CD14-positive monocyte (primary cell): ENCODE measurements at regions not wholly inside any gene's neighbourhood (a gene's known extent, or its start where the extent isn't known, plus 50 kb on each side); places are given as distances from the start of the nearest gene placed in this dataset.

Experiments
- DNase-seq, 3 donors: peaks; one replicate each; pipeline ENCODE4 v3.0.0-alpha.2; 2011 to 2022
- H2AFZ ChIP-seq: 2 replicates; pipeline ENCODE4 v1.6.0; 2012; ENCODE audit warnings: mild to moderate bottlenecking, low read depth, low read length, inconsistent platforms; ENCODE audit not compliant: insufficient read depth, poor library complexity, severe bottlenecking
- H3K27ac ChIP-seq, 2 donors: 1 replicate in 1 of 2; 2 replicates in 1 of 2; pipeline ENCODE4 v1.5.1; 2012 to 2013; ENCODE audit warnings: low read length in 2 of 2, control low read depth in 1 of 2, inconsistent platforms in 1 of 2, low read depth in 1 of 2, mild to moderate bottlenecking in 1 of 2
- H3K27me3 ChIP-seq, 2 donors: one replicate each; pipeline versions ENCODE4 v1.6.0 to v1.6.1; 2011 to 2013; ENCODE audit warnings: low read length in 2 of 2; ENCODE audit not compliant: control insufficient read depth in 2 of 2, insufficient read depth in 2 of 2
- H3K36me3 ChIP-seq, 2 donors: replicated peaks in 1 of 2; 1 replicate in 1 of 2; 2 replicates in 1 of 2; pipeline versions ENCODE4 v1.5.1 to v1.6.1; 2012 to 2013; ENCODE audit warnings: low read length in 2 of 2, control low read depth in 1 of 2, inconsistent platforms in 1 of 2, mild to moderate bottlenecking in 1 of 2; ENCODE audit not compliant: insufficient read depth in 2 of 2, control insufficient read depth in 1 of 2
- H3K4me1 ChIP-seq, 2 donors: 1 replicate in 1 of 2; 2 replicates in 1 of 2; pipeline versions ENCODE4 v1.5.1 to v1.6.1; 2012 to 2013; ENCODE audit warnings: low read length in 2 of 2, control low read depth in 1 of 2, inconsistent platforms in 1 of 2, mild to moderate bottlenecking in 1 of 2, moderate library complexity in 1 of 2; ENCODE audit not compliant: insufficient read depth in 2 of 2, control insufficient read depth in 1 of 2
- H3K4me2 ChIP-seq: replicated peaks from 2 replicates; pipeline ENCODE3; 2012; ENCODE audit warnings: low read length, moderate library complexity, mild to moderate bottlenecking; ENCODE audit not compliant: poor library complexity, severe bottlenecking; ENCODE audit errors: extremely low read depth
- H3K4me3 ChIP-seq, 3 experiments: fragments of 200-600 bp in 1 of 3; sonication (generic) in 1 of 3; replicated peaks in 1 of 3; 1 replicate in 2 of 3; 2 replicates in 1 of 3; pipeline ENCODE4 v1.5.1; 2011 to 2013; ENCODE audit warnings: low read length in 3 of 3, mild to moderate bottlenecking in 3 of 3, control low read depth in 2 of 3, low read depth in 2 of 3, inconsistent platforms in 1 of 3, moderate library complexity in 1 of 3
- H3K79me2 ChIP-seq: 2 replicates; pipeline ENCODE4 v1.6.0; 2012; ENCODE audit warnings: mild to moderate bottlenecking, control low read depth, inconsistent platforms, low read length, moderate library complexity; ENCODE audit not compliant: insufficient read depth
- H3K9ac ChIP-seq: 2 replicates; pipeline ENCODE4 v1.6.0; 2017; ENCODE audit warnings: low read length, mild to moderate bottlenecking; ENCODE audit not compliant: insufficient read depth, poor library complexity, severe bottlenecking
- H3K9me3 ChIP-seq, 2 donors: replicated peaks in 1 of 2; 1 replicate in 1 of 2; 2 replicates in 1 of 2; pipeline versions ENCODE4 v1.5.1 to v1.6.1; 2012 to 2013; ENCODE audit warnings: low read length in 2 of 2, control low read depth in 1 of 2; ENCODE audit not compliant: control insufficient read depth in 1 of 2, insufficient read depth in 1 of 2
- H4K20me1 ChIP-seq: 2 replicates; pipeline ENCODE4 v1.6.0; 2012; ENCODE audit warnings: mild to moderate bottlenecking, low read length, control low read depth, moderate library complexity; ENCODE audit not compliant: insufficient read depth
- H3K27ac Mint-ChIP-seq, 7 donors: one replicate each; pipeline ENCODE4 v1.8.0; 2020; ENCODE audit warnings: mild to moderate bottlenecking in 7 of 7, mixed read lengths in 7 of 7, moderate library complexity in 6 of 7, inconsistent platforms in 2 of 7
- H3K27me3 Mint-ChIP-seq, 3 donors: one replicate each; pipeline ENCODE4 v1.8.0; 2021 to 2022; ENCODE audit warnings: low read depth in 3 of 3, mild to moderate bottlenecking in 3 of 3, mixed read lengths in 3 of 3, moderate library complexity in 3 of 3, inconsistent platforms in 1 of 3
- H3K36me3 Mint-ChIP-seq, 2 donors: one replicate each; pipeline ENCODE4 v1.8.0; 2020; ENCODE audit warnings: mixed read lengths in 2 of 2, inconsistent platforms in 1 of 2, mild to moderate bottlenecking in 1 of 2
- H3K4me1 Mint-ChIP-seq: one replicate; pipeline ENCODE4 v1.8.0; 2020; ENCODE audit warnings: mild to moderate bottlenecking, mixed read lengths
- H3K4me3 Mint-ChIP-seq, 2 donors: one replicate each; pipeline ENCODE4 v1.8.0; 2020; ENCODE audit warnings: mild to moderate bottlenecking in 2 of 2, mixed read lengths in 2 of 2, moderate library complexity in 1 of 2
- H3K9me3 Mint-ChIP-seq, 7 donors: one replicate each; pipeline ENCODE4 v1.8.0; 2020 to 2022; ENCODE audit warnings: mixed read lengths in 7 of 7, mild to moderate bottlenecking in 6 of 7, moderate library complexity in 6 of 7, inconsistent platforms in 2 of 7
- CTCF ChIP-seq: fragments of 200-600 bp; IDR thresholded peaks from one replicate; pipeline ENCODE4 v1.8.0; 2022; ENCODE audit warnings: antibody characterized with exemption, mild to moderate bottlenecking
- WGBS: methylation state at CpG from one replicate; pipeline ENCODE4 v1.1.5; 2013; ENCODE audit warnings: missing lambda C conversion rate; ENCODE audit not compliant: insufficient coverage; 5-methylcytosine and 5-hydroxymethylcytosine counted together
- intact Hi-C, 2 donors: fragments of 100-400 bp; cut with micrococcal nuclease; formaldehyde crosslinking; loops; one replicate each; pipeline versions ENCODE4 v1.15.0 to v1.15.1; 2023

- peak overlapping the region; percentile 52 to 81 for H3K4me3 Mint-ChIP-seq
- no peak for TF ChIP-seq CTCF
- peaks cover 56% of the 10 kb centered on the region for H3K4me1 Mint-ChIP-seq
- 7% methylated on average over 4 of the region's 8 CpGs for WGBS
- Histone ChIP-seq H2AFZ (peak overlapping the region; percentile 31), H3K9me3 (no peaks in the 10 kb centered on the region), H3K9ac (no peak overlapping the region), H3K4me2 (peak overlapping the region; percentile 51), H3K27ac (peak overlapping the region in 1 of 2 donors; percentile 17), H3K4me1 (peaks cover 54 to 62% of the 10 kb centered on the region in 2 donors), H4K20me1 (no peaks in the 10 kb centered on the region), H3K27me3 (peaks cover 27 to 44% of the 10 kb centered on the region in 2 donors), H3K4me3 (peak overlapping the region in 1 of 3 experiments; percentile 39), H3K36me3 (no peaks in the 10 kb centered on the region), H3K79me2 (no peaks in the 10 kb centered on the region)
- H3K27ac Mint-ChIP-seq, result peak overlapping the region; percentile 53 to 91 (median 81)
- DNase-seq, result peak; percentile 64 to 88 (median 71)
- peaks cover 4 to 15% of the 10 kb centered on the region in 2 donors for H3K36me3 Mint-ChIP-seq
- H3K9me3 Mint-ChIP-seq, result peaks cover 0 to 6% (median 2%) of the 10 kb centered on the region in 7 donors
- peaks cover 45 to 51% (median 50%) of the 10 kb centered on the region in 3 donors for H3K27me3 Mint-ChIP-seq
- intact Hi-C loops, result loop anchor here in 1 of 2 donors (10.0 kb wide), 1 partner anchor 302 kb away; the partner anchor contains the start of gene GMDS
Measured at GRCh38 chr6:2546901-2547300, 203.8 kb downstream of the MYLK4 start.

DNA sequence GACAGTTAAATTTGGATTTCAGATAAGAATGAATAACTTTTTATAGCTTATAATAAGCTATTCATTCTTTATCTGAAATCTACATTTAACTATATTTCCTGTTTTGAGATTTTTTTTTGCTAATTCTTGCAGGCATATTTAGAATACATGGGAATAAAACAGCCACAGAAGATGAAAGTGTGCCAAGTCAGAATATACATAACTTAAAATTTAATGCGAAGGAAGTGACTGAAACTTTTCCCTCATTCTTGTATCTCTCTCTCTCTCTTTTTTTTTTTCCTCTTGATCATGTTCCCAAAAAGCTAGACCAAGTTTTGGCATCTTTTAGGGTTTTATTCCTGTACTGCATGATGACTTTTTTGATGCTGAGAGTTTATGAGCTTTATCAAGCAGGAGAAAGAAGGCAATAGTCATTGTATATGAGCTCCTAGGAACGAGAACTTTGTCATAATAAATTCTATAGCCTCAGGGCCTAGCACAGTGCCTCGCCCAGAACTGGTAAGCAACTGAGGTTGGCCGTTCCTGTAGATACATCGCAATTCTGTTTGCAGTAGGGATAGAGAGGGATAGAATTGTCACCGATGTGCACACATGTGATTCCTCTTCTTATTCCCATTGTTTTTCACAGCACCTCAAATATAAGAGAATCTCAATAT is 205.2 kb downstream of the MYLK4 start:
- H3K4me3 Mint-ChIP-seq, result peak overlapping the region in 1 of 2 donors; percentile 81
- peaks cover 0 to 6% (median 2%) of the 10 kb centered on the region in 7 donors for H3K9me3 Mint-ChIP-seq
- Histone ChIP-seq H3K79me2 (no peaks in the 10 kb centered on the region), H3K27ac (no peak overlapping the region), H3K4me2 (no peak overlapping the region), H3K36me3 (no peaks in the 10 kb centered on the region), H3K4me3 (no peak overlapping the region), H3K9me3 (no peaks in the 10 kb centered on the region), H2AFZ (no peak overlapping the region), H3K4me1 (peaks cover 67 to 76% of the 10 kb centered on the region in 2 donors), H3K27me3 (peaks cover 35 to 49% of the 10 kb centered on the region in 2 donors), H3K9ac (no peak overlapping the region), H4K20me1 (no peaks in the 10 kb centered on the region)
- H3K36me3 Mint-ChIP-seq, result peaks cover 11 to 23% of the 10 kb centered on the region in 2 donors
- TF ChIP-seq CTCF, result no peak
- WGBS, result 100% methylated on average over 1 of the region's 6 CpGs
- H3K27ac Mint-ChIP-seq, result no peak overlapping the region
- no peak for DNase-seq
- intact Hi-C loops, result loop anchor here in 1 of 2 donors (10.0 kb wide), 1 partner anchor 301 kb away; the partner anchor contains the start of gene GMDS
- peaks cover 69% of the 10 kb centered on the region for H3K4me1 Mint-ChIP-seq
- H3K27me3 Mint-ChIP-seq, result peaks cover 46 to 61% (median 60%) of the 10 kb centered on the region in 3 donors
